ENCODE measurements at regions not wholly inside any gene's neighbourhood (a gene's known extent, or its start where the extent isn't known, plus 50 kb on each side); places are given as distances from the start of the nearest gene placed in this dataset.

GRCh38 chr12:30014991-30015390, 231.2 kb upstream of the TMTC1 start:
- DNase-seq (ENCODE audit: low spot score in 2 of 2) = no peak
- Histone ChIP-seq H3K9me3 (no peaks in the 10 kb centered on the region), H3K27ac (no peak overlapping the region), H3K36me3 (no peaks in the 10 kb centered on the region), H3K4me3 (no peak overlapping the region), H3K27me3 (no peaks in the 10 kb centered on the region), H3K4me1 (peaks cover 2% of the 10 kb centered on the region)
- 71% methylated on average over 1 of the region's 1 CpG for WGBS
- no peak for TF ChIP-seq POLR2AphosphoS5 (IDR thresholded peaks at IDR 0.05)
- no peak for TF ChIP-seq POLR2A (IDR thresholded peaks at IDR 0.05)
- TF ChIP-seq, protein P1, sequence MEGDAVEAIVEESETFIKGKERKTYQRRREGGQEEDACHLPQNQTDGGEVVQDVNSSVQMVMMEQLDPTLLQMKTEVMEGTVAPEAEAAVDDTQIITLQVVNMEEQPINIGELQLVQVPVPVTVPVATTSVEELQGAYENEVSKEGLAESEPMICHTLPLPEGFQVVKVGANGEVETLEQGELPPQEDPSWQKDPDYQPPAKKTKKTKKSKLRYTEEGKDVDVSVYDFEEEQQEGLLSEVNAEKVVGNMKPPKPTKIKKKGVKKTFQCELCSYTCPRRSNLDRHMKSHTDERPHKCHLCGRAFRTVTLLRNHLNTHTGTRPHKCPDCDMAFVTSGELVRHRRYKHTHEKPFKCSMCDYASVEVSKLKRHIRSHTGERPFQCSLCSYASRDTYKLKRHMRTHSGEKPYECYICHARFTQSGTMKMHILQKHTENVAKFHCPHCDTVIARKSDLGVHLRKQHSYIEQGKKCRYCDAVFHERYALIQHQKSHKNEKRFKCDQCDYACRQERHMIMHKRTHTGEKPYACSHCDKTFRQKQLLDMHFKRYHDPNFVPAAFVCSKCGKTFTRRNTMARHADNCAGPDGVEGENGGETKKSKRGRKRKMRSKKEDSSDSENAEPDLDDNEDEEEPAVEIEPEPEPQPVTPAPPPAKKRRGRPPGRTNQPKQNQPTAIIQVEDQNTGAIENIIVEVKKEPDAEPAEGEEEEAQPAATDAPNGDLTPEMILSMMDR (IDR thresholded peaks at IDR 0.05) = no peak
- TF ChIP-seq EP300 (IDR thresholded peaks at IDR 0.05) = no peak

GRCh38 chr12:30012816-30013450, 229.2 kb upstream of the TMTC1 start:
- Histone ChIP-seq H3K27me3 (no peaks in the 10 kb centered on the region), H3K9me3 (no peaks in the 10 kb centered on the region), H3K4me1 (peaks cover 4% of the 10 kb centered on the region), H3K4me3 (no peak overlapping the region), H3K27ac (no peak overlapping the region), H3K36me3 (no peaks in the 10 kb centered on the region)
- 66% methylated on average over 6 of the region's 6 CpGs for WGBS
- TF ChIP-seq POLR2AphosphoS5 (IDR thresholded peaks at IDR 0.05) = no peak
- TF ChIP-seq POLR2A (IDR thresholded peaks at IDR 0.05) = no peak
- TF ChIP-seq EP300 (IDR thresholded peaks at IDR 0.05) = no peak
- TF ChIP-seq, protein P1 (IDR thresholded peaks at IDR 0.05) = no peak
- DNase-seq (ENCODE audit: low spot score in 2 of 2) = no peak

DNA sequence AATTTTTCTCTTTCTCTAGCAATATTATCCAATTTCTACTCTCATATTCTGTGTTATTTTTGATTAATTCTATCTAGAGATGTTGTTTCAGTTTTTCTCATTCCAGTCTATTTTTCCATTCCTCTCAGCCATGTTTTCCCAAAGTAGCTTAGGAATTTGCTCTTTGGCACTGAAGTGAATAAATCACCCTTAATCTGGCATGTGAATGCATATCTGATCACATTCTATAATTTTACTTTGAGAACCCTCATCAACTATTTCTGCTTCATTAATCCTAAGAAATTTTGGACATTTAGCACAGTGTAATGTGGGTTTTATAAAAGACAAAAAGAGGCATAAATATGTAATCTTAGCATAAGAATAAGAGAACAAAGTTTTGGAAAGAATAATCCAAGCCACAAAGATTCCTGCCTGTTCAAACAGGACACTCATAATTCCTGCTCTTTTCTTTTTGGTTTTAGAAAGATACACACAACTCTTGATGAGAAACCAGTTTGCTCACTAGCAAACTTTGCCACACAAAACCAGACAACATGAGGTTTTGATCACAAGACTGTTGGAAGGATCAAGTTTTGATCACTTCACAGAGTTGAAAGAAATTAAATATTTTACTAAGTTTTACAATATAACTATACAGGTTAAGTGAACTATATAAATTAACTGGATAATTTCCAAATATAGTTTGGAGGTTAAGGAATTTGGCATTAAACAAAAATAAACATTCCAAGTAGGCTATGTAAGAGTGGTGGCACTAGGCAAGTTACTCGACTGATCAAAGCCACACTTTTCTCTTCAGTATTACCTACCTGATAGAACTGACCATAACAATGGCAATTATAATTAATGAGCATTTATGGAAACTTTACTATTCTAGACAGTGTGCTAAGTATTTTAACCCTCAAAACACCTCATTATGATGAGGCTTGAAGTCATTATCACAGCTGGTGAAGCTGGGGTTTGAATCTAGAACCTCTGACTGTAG, 226.6 kb upstream of the TMTC1 start:
- no peak overlapping the region for H3K27ac ChIP-seq
- H3K4me3 ChIP-seq = no peak overlapping the region
- no peak for DNase-seq (ENCODE audit: low spot score in 2 of 2)
- no peaks in the 10 kb centered on the region for H3K27me3 ChIP-seq
- peaks cover 4% of the 10 kb centered on the region for H3K4me1 ChIP-seq
- no peaks in the 10 kb centered on the region for H3K36me3 ChIP-seq
- 37% methylated on average over 1 of the region's 1 CpG for WGBS
- no peaks in the 10 kb centered on the region for H3K9me3 ChIP-seq
- TF ChIP-seq POLR2A (IDR thresholded peaks at IDR 0.05) = no peak
- no peak for TF ChIP-seq POLR2AphosphoS5 (IDR thresholded peaks at IDR 0.05)
- TF ChIP-seq, protein P1 (IDR thresholded peaks at IDR 0.05) = no peak
- TF ChIP-seq EP300 (IDR thresholded peaks at IDR 0.05) = no peak

DNA sequence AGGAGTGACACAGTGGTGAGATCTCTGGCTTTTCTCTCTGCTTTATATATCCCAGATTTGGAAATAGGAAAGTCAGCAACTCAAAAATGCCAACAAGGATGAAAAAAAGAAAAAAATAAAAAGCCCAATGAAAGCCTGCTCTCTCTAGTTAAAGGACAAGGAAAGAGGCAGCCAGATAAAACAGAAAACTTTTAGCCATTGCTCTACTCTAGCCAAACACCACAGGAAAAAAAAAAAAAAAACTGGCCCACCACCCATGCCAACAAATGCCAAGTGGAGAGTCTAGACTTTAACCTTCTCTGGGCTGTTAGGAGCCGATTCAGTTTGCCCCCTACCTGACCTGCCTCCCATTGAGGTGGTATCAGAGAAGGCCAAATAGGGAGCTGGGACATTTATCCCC, 222.3 kb upstream of the TMTC1 start:
- Histone ChIP-seq H3K4me3 (no peak overlapping the region), H3K27ac (no peak overlapping the region), H3K27me3 (no peaks in the 10 kb centered on the region), H3K36me3 (no peaks in the 10 kb centered on the region), H3K9me3 (no peaks in the 10 kb centered on the region), H3K4me1 (peaks cover 4% of the 10 kb centered on the region)
- TF ChIP-seq, protein P1 (IDR thresholded peaks at IDR 0.05) = no peak
- TF ChIP-seq POLR2A (IDR thresholded peaks at IDR 0.05) (no peak), POLR2AphosphoS5 (IDR thresholded peaks at IDR 0.05) (no peak), EP300 (IDR thresholded peaks at IDR 0.05) (no peak)
- WGBS = 58% methylated on average over 1 of the region's 1 CpG
- no peak for DNase-seq (ENCODE audit: low spot score in 2 of 2)

GRCh38 chr12:30003321-30003720, 219.6 kb upstream of the TMTC1 start:
- no peak for TF ChIP-seq POLR2AphosphoS5 (IDR thresholded peaks at IDR 0.05)
- TF ChIP-seq POLR2A (IDR thresholded peaks at IDR 0.05) = no peak
- TF ChIP-seq EP300 (IDR thresholded peaks at IDR 0.05) = no peak
- TF ChIP-seq, protein P1 (IDR thresholded peaks at IDR 0.05) = no peak
- H3K4me3 ChIP-seq = no peak overlapping the region
- WGBS = 87% methylated on average over 2 of the region's 2 CpGs
- H3K4me1 ChIP-seq = no peaks in the 10 kb centered on the region
- DNase-seq (ENCODE audit: low spot score in 2 of 2) = no peak
- H3K27ac ChIP-seq = no peak overlapping the region
- H3K27me3 ChIP-seq = no peaks in the 10 kb centered on the region
- H3K9me3 ChIP-seq = no peaks in the 10 kb centered on the region
- H3K36me3 ChIP-seq = no peaks in the 10 kb centered on the region

Measured in suprapubic skin (tissue), 4 donors.